Panc1 (cell line): ENCODE measurements at regions not wholly inside any gene's neighbourhood (a gene's known extent, or its start where the extent isn't known, plus 50 kb on each side); places are given as distances from the start of the nearest gene placed in this dataset.

ENCODE experiments used
- ATAC-seq: fragments of 200-7000 bp; cut with Tn5 transposase; 2 replicates; pipeline ENCODE4 v1.9.1; 2020; ENCODE audit warnings: mild to moderate bottlenecking, moderate library complexity
- BruUV-seq: library from RNA; stranded (reverse); fragments of 400-500 nt; replicated peaks from 2 replicates; lab custom pipeline; 2021; lab: Mats Ljungman, UMichigan
- CTCF ChIA-PET: fragments of 300-600 bp; sonication (Branson Sonifier 250); formaldehyde crosslinking; loops from one replicate; lab custom pipeline; 2022; ENCODE audit warnings: antibody characterized with exemption; lab: Charles Lee
- POLR2A ChIA-PET: fragments of 300-600 bp; sonication (Branson Sonifier 250); formaldehyde crosslinking; loops from one replicate; lab custom pipeline; 2022; ENCODE audit warnings: antibody characterized with exemption; lab: Charles Lee
- DNase-seq: peaks from one replicate; pipeline ENCODE4 v3.0.0-alpha.2; 2010; ENCODE audit warnings: low read depth, low spot score
- H3K27ac ChIP-seq: 2 replicates; pipeline ENCODE4 v1.5.1; 2011; ENCODE audit warnings: mild to moderate bottlenecking, low read length, inconsistent platforms
- H3K27me3 ChIP-seq: fragments of 200-500 bp; sonication (Bioruptor generic); 2 replicates; pipeline ENCODE4 v1.6.0; 2014; ENCODE audit warnings: low read length, inconsistent platforms; ENCODE audit not compliant: control insufficient read depth, insufficient read depth
- H3K36me3 ChIP-seq: fragments of 200-500 bp; sonication (Bioruptor generic); 2 replicates; pipeline ENCODE4 v1.5.1; 2014; ENCODE audit warnings: inconsistent platforms, mild to moderate bottlenecking, low read length, moderate library complexity; ENCODE audit not compliant: control insufficient read depth, insufficient read depth
- H3K4me1 ChIP-seq: 2 replicates; pipeline ENCODE4 v1.5.1; 2011; ENCODE audit warnings: inconsistent platforms, mild to moderate bottlenecking, low read length, moderate library complexity; ENCODE audit not compliant: control insufficient read depth, insufficient read depth
- H3K4me3 ChIP-seq, 2 experiments: 2 replicates each; pipeline ENCODE4 v1.5.1; 2011 to 2012; ENCODE audit warnings: low read depth in 2 of 2, low read length in 2 of 2, mild to moderate bottlenecking in 2 of 2, inconsistent platforms in 1 of 2, moderate library complexity in 1 of 2
- H3K9me3 ChIP-seq: fragments of 200-500 bp; sonication (Bioruptor generic); 2 replicates; pipeline ENCODE4 v1.5.1; 2014; ENCODE audit warnings: low read depth, mild to moderate bottlenecking, inconsistent platforms, low read length, moderate library complexity; ENCODE audit not compliant: control insufficient read depth, insufficient read depth
- CTCF ChIP-seq: fragments of 450-650 bp; IDR thresholded peaks from 2 replicates; pipeline ENCODE4 v1.5.1; 2017; ENCODE audit warnings: mild to moderate bottlenecking
- POLR2AphosphoS5 ChIP-seq: IDR thresholded peaks from 2 replicates; pipeline ENCODE4 v1.6.1; 2012; ENCODE audit warnings: mild to moderate bottlenecking, low read depth, low read length, moderate library complexity
- REST ChIP-seq, 2 experiments: IDR thresholded peaks; 2 replicates each; pipeline ENCODE4 v1.6.1; 2011 to 2012; ENCODE audit warnings: low read depth in 2 of 2, control low read depth in 1 of 2, low read length in 1 of 2, mild to moderate bottlenecking in 1 of 2, moderate library complexity in 1 of 2; ENCODE audit not compliant: insufficient read depth in 1 of 2
- SIN3A ChIP-seq: IDR thresholded peaks from 2 replicates; pipeline ENCODE4 v1.6.1; 2012; ENCODE audit warnings: low read depth, mild to moderate bottlenecking, low read length, moderate library complexity, borderline replicate concordance; ENCODE audit not compliant: insufficient read depth
- TCF7L2 ChIP-seq: IDR thresholded peaks from 2 replicates; pipeline ENCODE4 v1.6.1; 2011; ENCODE audit warnings: mild to moderate bottlenecking, low read depth, low read length, inconsistent platforms
- in situ Hi-C: cut with HindIII; loops from 2 replicates; pipeline ENCODE4 v1.10.0; 2016; ENCODE audit warnings: low sequenced_read_pairs, low pct_unique_long_range_greater_than_20kb
- intact Hi-C: fragments of 100-400 bp; cut with micrococcal nuclease; formaldehyde crosslinking; loops from one replicate; pipeline ENCODE4 v1.10.0; 2022; ENCODE audit not compliant: unreplicated experiment

GRCh38 chr11:69562816-69563215 lies 78.1 kb upstream of the CCND1 start:
- Histone ChIP-seq H3K27ac (no peak overlapping the region), H3K27me3 (no peaks in the 10 kb centered on the region), H3K4me1 (no peaks in the 10 kb centered on the region), H3K9me3 (no peaks in the 10 kb centered on the region), H3K4me3 (no peak overlapping the region), H3K36me3 (no peaks in the 10 kb centered on the region)
- CTCF ChIA-PET = no interaction called here
- no peak for DNase-seq
- in situ Hi-C loops = no loop called here
- BruUV-seq = no TSS peak
- no peak for ATAC-seq
- POLR2A ChIA-PET = no interaction called here
- TF ChIP-seq CTCF = no peak
- no peak for TF ChIP-seq TCF7L2
- TF ChIP-seq SIN3A = no peak
- TF ChIP-seq POLR2AphosphoS5 = no peak
- no peak for TF ChIP-seq REST (IDR thresholded peaks at IDR 0.05; ENCODE audit: insufficient read depth in 1 of 2, low read depth in 2 of 2, low read length in 1 of 2)
- intact Hi-C loops = no loop called here

GRCh38 chr11:69563306-69563705 lies 77.7 kb upstream of the CCND1 start:
- POLR2A ChIA-PET = no interaction called here
- no peak for ATAC-seq

More at GRCh38 chr11:69563306-69563705, 77.7 kb upstream of the CCND1 start:
- intact Hi-C loops = no loop called here
- H3K27me3 ChIP-seq = no peaks in the 10 kb centered on the region
- no peaks in the 10 kb centered on the region for H3K9me3 ChIP-seq
- CTCF ChIA-PET = no interaction called here
- TF ChIP-seq CTCF = no peak
- no peak for TF ChIP-seq REST (IDR thresholded peaks at IDR 0.05; ENCODE audit: insufficient read depth in 1 of 2, low read depth in 2 of 2, low read length in 1 of 2)
- no peak overlapping the region for H3K4me3 ChIP-seq
- no peaks in the 10 kb centered on the region for H3K36me3 ChIP-seq
- in situ Hi-C loops = no loop called here
- no peaks in the 10 kb centered on the region for H3K4me1 ChIP-seq
- no peak for DNase-seq
- H3K27ac ChIP-seq = no peak overlapping the region
- BruUV-seq = no TSS peak
